Hippocampal formation (tissue), 2 donors: ENCODE measurements at regions not wholly inside any gene's neighbourhood (a gene's known extent, or its start where the extent isn't known, plus 50 kb on each side); places are given as distances from the start of the nearest gene placed in this dataset.

Source experiments
- DNase-seq, 2 donors: peaks; one replicate each; lab custom pipeline; 2025; lab: John Stamatoyannopoulos, UW

DNA sequence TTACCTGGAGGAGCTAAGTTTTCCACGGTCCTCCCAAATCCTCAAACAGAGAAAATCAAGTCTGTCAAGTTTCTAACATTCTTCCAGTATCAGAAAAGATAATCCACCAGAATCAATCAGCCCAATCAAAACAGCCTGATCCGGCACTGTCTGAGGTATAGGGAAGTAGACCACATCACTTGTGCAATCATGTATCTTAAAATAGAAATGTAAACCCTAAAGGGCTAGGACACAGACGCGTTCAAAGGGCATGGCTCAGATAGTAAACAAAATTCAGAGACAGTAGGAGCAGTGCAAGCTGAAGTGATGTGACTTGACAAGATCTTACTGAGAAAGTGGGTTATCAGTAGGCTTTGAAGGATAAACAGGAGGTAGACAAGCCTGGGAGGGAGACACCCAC, 252.4 kb upstream of the DAPK1 start:
- DNase-seq, result no peak

DNA sequence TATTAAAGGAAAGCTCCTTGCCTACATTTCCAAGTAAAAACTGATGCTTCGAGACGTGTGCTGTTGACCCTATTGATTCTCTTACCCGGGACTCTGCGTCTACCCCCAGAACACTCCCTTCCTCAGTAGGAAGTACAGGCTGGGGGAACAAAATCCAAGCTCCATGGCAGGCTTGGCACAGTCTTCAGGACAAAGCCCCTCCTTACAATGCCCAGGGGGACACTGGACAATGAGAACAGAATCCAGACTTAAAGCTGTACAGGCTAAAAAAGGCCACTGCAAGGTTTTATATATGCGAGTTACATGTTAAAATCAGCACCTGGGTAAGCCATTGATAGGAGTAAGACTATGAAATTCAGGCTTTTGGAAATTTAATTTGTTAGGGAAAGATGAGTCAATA, 250.6 kb upstream of the DAPK1 start:
- no peak for DNase-seq

- DNase-seq, result no peak
Observed at GRCh38 chr9:87249029-87249428, 248.6 kb upstream of the DAPK1 start.

DNA sequence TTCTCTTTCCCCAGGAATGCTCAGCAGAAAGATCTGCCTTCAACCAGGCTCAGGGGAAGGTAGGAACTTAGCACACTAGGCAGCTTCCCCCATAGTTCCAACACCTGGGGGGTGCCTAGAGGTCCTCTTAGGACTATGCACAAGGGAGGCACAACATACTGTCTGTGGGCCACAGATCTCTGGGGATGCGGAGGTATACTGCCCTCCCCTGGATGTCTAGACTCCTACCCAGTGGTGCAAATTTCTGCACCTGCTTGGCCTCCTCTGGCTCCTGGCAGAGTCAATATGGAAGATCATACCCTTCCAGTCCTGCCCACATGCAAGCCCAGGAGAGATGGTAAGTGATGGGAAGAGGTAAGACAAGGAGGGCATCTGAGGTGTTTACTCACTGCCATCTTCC, 247.5 kb upstream of the DAPK1 start:
- no peak for DNase-seq

GRCh38 chr9:87255431-87256155, 242.1 kb upstream of the DAPK1 start:
- DNase-seq, result no peak

- DNase-seq, result no peak
Observed at GRCh38 chr9:87256973-87257372, 240.7 kb upstream of the DAPK1 start.

DNA sequence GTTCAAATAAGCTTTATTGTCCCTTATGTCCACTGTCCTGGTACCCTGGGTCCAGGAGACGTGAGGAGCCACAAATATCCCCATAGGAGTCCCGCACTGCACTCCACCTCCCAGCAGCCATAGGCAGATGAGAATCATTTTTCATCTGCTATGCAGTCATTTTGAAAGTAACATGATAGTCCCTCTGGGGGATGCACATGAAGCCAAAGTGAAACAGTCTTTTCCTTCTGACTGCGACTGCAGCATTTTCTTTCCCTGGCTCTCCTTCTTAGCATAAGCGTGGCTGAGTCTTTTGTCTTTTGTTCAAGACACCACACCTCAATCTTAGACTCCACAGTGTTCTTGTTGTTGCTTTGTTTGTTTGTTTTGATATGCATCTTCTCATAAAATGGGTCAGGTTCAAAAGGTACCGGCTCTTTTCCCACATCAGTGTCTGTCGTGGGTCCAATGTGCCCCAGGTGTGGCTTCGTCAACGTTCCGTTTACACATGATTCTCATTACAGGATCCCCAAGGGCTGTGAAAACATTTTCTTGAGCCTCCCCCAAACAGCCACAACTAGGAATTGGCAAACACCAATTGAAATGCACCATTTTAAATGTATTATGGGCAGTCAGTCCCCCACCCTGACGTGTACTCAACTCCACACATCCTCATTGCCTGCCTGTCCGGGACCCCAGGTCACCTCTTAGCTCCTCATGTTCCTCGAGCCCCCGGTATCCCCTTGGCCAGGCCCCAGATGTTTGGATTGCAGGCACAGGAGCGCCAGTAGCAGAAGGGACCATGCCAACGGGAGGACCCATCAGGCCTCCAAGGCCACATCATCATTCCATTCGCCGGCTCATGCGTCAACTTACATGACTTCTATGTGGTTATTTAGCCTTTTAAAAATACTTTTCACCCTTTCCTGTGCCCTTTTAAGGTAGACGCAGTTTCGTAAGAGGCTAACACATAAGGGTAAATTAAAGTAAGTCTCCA, 237.8 kb upstream of the DAPK1 start:
- no peak for DNase-seq

- DNase-seq, result no peak
Observed at GRCh38 chr9:87263291-87263690, 234.4 kb upstream of the DAPK1 start.

- DNase-seq, result no peak
Observed at GRCh38 chr9:87266697-87267096, 231.0 kb upstream of the DAPK1 start.

DNA sequence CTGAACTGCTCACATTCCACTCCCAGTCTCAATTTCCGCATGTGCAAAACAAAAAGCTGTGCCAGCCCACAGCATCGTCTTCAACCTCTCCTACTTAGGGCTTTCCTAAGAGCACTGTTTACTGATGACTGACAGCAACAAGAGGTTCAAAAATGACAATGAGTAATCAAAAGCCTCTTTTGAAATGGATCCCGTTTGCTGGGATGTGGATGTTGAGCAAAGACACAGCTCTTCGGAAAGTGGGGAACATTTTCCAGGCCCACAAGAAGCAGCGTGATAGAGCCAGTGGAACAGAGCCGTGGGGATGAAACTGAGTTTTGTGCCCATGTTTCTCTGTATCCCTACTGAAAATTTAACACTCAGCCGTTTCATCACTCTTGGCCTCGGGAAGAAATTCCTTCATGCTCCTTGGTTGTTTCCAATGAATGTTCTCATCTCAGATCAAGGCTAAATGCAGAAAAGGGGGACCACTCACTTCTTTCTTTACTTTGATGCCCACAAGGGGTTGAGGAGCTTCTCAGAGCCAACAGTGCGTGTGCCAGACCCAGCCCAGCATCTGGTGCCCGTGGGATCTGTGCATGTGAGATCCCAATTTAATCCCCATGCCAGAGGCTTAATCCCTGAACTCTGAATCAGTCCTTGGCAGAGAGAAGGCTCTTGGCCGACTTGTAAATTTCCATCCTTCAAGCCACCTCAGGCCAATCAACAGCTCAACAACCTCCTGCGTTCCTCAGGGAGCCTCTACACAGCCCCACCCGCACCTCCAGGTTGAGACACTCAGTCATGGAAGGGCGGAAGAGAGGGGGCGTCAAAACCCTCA, 230.2 kb upstream of the DAPK1 start:
- no peak for DNase-seq

- no peak for DNase-seq
Observed at GRCh38 chr9:87269296-87270176, 228.1 kb upstream of the DAPK1 start.

GRCh38 chr9:87270221-87270847, 227.3 kb upstream of the DAPK1 start:
- no peak for DNase-seq

GRCh38 chr9:87270848-87271234, 226.8 kb upstream of the DAPK1 start:
- DNase-seq, result no peak

DNA sequence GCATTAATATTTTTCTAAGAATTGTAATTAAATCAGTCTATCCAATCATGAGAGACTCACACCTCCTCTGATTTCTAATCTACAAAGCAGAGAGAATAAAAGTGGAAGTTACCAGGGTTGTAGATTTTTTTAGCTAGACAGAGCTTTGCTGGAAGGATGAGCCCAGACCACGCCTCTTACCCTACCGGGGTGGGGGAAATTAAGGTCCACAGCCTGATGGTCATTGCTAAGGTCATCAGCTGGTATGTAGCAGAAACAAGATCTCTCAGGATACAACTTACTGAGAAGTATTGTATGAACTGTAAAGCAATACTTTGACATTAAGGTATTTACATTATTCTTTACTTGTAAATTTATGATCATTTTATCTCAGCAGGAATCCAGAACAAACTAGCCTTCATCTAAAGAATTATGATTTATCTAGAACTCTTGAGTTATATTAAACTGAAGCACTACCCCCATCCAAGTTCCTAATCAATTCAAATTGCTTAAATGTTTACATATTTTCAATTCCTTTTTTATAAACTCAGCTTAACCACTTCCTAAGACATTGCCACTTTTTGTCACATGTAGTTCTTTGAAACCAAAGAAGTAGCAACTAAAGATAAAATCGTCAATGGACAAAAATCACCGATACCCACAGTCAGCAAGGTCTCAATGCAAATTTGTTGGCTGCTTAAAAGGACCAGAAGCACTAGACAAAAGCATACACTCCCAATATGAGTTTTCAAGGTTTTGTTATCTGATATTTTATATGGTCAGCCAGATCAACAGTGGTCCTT, 225.8 kb upstream of the DAPK1 start:
- no peak for DNase-seq

GRCh38 chr9:87275047-87275725, 222.5 kb upstream of the DAPK1 start:
- no peak for DNase-seq

DNA sequence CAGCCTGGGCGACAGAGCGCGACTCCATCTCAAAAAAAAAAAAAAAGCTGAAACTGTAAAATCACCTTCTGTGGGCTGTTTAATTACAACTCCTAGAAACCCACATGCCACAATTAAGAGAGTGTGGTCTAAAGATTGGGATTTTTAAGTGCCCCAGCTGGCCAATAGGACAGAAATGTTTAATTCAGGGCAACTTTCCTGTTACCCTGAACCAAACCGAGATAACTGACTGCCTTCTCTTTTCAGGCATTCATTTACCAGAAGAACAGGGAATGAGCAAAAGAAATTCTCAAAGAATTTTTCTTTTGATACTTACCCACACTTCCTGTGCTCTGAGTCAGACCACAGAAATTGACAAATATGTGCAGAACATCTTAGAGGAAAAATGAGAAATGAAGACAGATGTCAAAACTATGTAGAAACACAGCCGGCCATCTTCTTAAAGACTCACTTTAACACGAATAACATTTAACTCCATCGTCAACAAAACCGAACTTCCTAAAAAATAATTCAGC, 221.3 kb upstream of the DAPK1 start:
- no peak for DNase-seq

DNA sequence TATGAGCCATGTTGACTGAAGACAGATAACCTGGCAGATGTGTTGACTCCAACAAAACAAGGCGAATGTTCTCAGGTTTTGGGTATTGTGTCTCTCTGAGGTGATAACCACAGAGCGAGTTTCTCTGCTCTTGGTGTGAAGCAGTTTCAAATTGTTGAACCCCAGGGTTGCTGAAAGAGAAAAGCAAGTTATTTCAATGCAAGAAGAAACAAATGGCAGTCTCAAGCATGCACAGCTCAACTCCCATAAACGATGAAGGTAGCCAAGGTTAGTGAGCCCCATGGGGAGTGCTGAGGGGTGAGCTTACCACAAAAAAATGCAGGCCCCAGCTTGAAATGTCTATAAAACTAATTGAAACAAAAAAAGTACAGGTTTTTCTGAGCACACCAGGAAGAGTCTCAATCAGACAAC, 220.8 kb upstream of the DAPK1 start:
- no peak for DNase-seq

DNA sequence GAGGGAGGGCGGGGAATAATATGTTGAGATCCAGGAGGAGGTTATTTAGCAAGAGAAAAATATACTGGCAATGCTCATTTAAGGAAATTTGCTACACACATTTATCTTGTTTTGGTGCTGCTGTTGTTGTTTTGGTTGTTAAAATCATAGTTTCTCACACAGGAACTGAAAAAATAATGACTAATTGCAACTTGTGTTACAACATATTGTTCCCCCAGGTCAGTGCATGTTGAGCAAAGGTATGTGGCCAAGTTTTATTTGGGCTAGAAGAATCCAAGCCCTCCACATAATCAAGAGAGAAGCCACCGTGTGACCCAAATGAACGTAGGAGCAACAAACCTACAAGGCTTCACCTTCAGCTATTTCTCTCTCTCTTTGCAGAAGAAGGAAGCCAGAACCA, 220.3 kb upstream of the DAPK1 start:
- DNase-seq, result no peak
